Upper lobe of left lung (tissue), 4 donors: ENCODE measurements at regions not wholly inside any gene's neighbourhood (a gene's known extent, or its start where the extent isn't known, plus 50 kb on each side); places are given as distances from the start of the nearest gene placed in this dataset.

Source experiments
- EP300 ChIP-seq, 4 donors: sonication (generic); formaldehyde crosslinking; IDR thresholded peaks; one replicate each; pipeline ENCODE4 v1.5.1; 2017; ENCODE audit warnings: antibody characterized with exemption in 4 of 4, control low read depth in 2 of 4
- POLR2A ChIP-seq, 4 donors: fragments of 450-650 bp; IDR thresholded peaks; one replicate each; pipeline ENCODE4 v1.5.1; 2016 to 2017; ENCODE audit warnings: antibody characterized with exemption in 4 of 4, mild to moderate bottlenecking in 2 of 4
- POLR2AphosphoS5 ChIP-seq, 2 donors: sonication (generic); formaldehyde crosslinking; IDR thresholded peaks; one replicate each; pipeline ENCODE4 v1.5.1; 2017; ENCODE audit warnings: antibody characterized with exemption in 2 of 2
- TF ChIP-seq, protein P1 (sequence below), 6 experiments: fragments of 450-650 bp in 4 of 6; fragments of 200-600 bp in 2 of 6; sonication (generic) in 2 of 6; IDR thresholded peaks; one replicate each; pipeline ENCODE4 v1.5.1; 2016 to 2019; ENCODE audit warnings: antibody characterized with exemption in 6 of 6

- TF ChIP-seq, protein P1, sequence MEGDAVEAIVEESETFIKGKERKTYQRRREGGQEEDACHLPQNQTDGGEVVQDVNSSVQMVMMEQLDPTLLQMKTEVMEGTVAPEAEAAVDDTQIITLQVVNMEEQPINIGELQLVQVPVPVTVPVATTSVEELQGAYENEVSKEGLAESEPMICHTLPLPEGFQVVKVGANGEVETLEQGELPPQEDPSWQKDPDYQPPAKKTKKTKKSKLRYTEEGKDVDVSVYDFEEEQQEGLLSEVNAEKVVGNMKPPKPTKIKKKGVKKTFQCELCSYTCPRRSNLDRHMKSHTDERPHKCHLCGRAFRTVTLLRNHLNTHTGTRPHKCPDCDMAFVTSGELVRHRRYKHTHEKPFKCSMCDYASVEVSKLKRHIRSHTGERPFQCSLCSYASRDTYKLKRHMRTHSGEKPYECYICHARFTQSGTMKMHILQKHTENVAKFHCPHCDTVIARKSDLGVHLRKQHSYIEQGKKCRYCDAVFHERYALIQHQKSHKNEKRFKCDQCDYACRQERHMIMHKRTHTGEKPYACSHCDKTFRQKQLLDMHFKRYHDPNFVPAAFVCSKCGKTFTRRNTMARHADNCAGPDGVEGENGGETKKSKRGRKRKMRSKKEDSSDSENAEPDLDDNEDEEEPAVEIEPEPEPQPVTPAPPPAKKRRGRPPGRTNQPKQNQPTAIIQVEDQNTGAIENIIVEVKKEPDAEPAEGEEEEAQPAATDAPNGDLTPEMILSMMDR (IDR thresholded peaks at IDR 0.05) = no peak
- TF ChIP-seq POLR2AphosphoS5 (IDR thresholded peaks at IDR 0.05) (no peak), POLR2A (IDR thresholded peaks at IDR 0.05) (no peak), EP300 (IDR thresholded peaks at IDR 0.05) (no peak)
Measured at GRCh38 chr1:201755200-201755599, 73.8 kb upstream of the IPO9 start.
